T-helper 1 cell treated with Interleukin-12 subunit alpha and Interleukin-12 subunit beta and Interleukin-4 antibody, amounts not matched to agents 30 ng/mL and 1 ng/mL, for 36 hours (primary cell): ENCODE measurements at regions not wholly inside any gene's neighbourhood (a gene's known extent, or its start where the extent isn't known, plus 50 kb on each side); places are given as distances from the start of the nearest gene placed in this dataset.

ENCODE experiments used
- intact Hi-C: fragments of 100-400 bp; cut with micrococcal nuclease; formaldehyde crosslinking; loops from one replicate; pipeline ENCODE4 v1.15.1; 2024

DNA sequence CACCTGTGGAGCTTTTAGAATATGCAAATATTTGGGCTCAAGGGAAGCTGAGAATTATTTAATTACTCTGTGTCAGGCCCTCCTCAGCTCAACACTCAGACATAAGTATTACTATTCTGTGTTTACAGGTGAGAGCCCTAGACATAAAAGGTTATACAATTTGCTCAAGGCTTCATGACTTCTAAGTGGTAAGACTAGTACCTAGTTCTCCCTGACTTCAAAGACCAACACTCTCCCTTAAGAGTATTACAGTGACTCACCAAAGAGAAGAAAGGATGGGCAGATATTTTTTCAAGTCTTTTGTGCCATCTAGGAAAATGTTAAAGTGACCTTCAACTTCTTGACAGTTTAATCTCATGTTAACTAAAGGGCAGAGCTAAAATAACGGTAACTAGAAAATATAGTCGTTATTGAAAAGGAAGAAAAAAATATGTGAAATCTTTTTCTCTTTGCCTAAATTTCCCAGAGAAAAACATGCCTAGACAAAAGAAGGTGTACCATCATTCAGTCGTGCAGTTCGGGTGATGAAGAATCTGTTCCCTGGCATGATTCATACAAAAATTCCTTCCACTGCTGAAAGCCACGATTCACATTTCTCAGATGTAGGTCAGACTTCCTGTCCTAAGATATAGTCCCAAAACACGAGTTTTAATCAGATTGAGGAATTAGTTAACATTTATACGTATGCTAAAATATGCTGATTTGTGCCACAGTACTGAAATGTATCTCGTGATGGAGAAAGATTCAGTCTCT, 849.1 kb upstream of the API5 start:
- intact Hi-C loops = no loop called here

DNA sequence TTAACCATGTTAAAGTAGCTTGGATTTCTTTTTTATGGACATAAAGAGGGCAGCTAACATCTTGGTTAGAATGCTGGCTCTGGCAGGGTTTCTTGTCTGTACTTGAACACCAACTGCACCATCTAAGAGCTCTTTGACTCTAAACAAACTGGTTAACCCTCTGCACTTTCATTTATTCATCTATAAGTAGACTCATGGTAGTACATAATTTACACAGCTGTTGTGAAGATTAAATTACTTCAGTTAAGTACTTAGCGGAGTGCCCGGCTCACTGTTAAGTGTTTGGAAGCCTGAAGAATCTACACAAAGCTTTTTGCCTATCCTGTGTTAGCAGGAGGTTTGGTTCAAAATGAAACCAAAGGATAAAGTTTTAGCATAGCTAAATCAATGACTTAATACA, 846.2 kb upstream of the API5 start:
- intact Hi-C loops = no loop called here

DNA sequence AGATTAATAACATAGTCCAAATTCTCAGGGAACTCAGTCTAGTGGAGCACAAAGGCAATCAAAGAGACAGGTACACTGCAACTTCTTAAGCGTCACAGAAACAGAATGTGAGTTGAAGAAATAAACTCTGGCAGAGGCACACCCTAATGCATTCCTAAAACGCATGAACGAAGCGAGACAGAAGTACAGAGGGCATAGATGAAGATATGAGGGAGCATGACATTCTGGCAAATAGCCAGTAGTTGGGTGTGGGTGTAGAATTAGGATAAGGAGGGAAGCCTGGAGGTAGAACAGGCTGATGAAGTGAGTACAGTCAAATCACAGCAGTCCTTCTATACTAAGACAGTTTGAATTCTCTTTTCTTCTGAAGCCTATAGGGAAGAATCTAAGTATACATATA, 838.7 kb upstream of the API5 start:
- intact Hi-C loops = no loop called here

GRCh38 chr11:42482822-42483221, 829.0 kb upstream of the API5 start:
- intact Hi-C loops = no loop called here

DNA sequence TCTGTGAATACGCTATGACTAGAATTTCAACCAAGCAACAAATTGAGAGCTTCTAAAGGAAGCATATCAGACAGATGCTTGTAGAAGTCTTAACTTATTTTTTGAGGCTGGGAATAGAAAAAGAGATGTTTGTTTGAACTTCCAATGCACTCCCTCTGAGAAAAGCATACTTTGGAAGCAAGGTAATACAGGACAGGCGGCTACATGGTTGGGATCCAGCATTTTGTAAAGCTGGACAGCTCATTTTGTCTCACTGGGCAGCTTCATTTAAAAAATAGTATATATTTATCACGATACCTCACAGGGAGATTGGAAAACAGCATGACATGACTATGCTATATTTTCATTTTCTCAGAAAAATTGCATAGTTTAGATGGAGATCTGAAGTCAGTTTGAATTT, 821.3 kb upstream of the API5 start:
- intact Hi-C loops = no loop called here

DNA sequence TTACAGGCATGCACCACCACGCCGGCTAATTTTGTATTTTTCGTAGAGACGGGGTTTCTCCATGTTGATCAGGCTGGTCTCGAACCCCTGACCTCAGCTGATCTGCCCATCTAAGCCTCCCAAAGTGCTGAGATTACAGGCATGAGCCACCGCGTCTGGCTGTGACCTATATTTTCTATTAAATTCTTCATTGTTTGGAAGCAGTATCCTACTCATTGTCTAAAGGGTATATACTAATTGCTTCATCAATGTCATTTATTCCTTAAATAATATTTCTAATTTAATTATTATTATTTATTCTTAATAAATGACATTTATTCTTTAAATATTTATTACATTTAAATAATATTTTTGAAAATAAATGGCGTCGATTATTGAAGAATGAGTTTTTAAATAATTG, 817.3 kb upstream of the API5 start:
- intact Hi-C loops = no loop called here

DNA sequence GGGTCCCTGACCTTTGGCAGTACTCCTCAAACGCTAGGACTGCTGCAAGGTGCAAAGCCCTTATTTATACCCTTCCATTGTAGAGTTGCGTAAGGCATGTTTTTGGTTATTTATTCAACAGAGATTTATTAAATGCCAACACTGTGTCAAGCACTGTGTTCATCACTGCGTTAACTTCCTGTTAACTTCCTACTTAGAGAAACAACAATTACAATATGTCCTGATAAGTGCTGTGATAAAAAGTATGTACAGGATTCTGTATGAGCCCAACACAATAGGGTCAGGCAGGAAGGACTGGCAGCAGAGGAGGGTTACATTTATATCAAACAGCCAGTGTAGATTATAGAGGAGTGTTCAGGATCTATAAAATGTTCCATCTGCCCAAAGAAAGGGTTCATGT, 812.8 kb upstream of the API5 start:
- intact Hi-C loops = no loop called here

GRCh38 chr11:42502151-42502550, 809.6 kb upstream of the API5 start:
- intact Hi-C loops = no loop called here

- intact Hi-C loops = no loop called here
Measured at GRCh38 chr11:42521994-42522393, 789.8 kb upstream of the API5 start.

- intact Hi-C loops = no loop called here
Measured at GRCh38 chr11:42524534-42525227, 787.1 kb upstream of the API5 start.

- intact Hi-C loops = no loop called here
Measured at GRCh38 chr11:42526426-42526825, 785.4 kb upstream of the API5 start.

- intact Hi-C loops = no loop called here
Measured at GRCh38 chr11:42528471-42528870, 783.3 kb upstream of the API5 start.

- intact Hi-C loops = no loop called here
Measured at GRCh38 chr11:42528911-42529310, 782.9 kb upstream of the API5 start.

GRCh38 chr11:42536611-42537360, 775.0 kb upstream of the API5 start:
- intact Hi-C loops = no loop called here

DNA sequence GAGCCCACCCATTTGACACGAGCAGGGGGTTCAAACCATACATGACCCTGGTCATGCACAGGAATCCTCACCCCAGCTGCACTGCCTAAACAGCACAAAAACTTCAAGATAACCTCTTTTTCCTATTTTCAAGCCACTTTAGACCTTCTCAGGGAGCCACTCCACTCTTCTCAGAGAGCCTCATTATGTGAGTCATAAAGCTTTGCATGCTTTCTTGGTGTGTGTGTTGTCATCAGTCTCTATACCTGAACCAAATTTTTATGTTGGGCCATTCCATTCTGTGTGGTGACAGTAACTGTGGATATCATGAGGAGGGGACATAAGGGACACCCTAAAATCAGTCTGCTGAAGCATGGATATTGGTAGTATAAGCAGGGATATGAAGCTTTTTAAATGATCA, 769.5 kb upstream of the API5 start:
- intact Hi-C loops = no loop called here

- intact Hi-C loops = no loop called here
Measured at GRCh38 chr11:42543844-42544419, 767.9 kb upstream of the API5 start.

GRCh38 chr11:42544726-42545125, 767.1 kb upstream of the API5 start:
- intact Hi-C loops = no loop called here

- intact Hi-C loops = no loop called here
Measured at GRCh38 chr11:42545954-42546353, 765.8 kb upstream of the API5 start.

- intact Hi-C loops = no loop called here
Measured at GRCh38 chr11:42552786-42553185, 759.0 kb upstream of the API5 start.

DNA sequence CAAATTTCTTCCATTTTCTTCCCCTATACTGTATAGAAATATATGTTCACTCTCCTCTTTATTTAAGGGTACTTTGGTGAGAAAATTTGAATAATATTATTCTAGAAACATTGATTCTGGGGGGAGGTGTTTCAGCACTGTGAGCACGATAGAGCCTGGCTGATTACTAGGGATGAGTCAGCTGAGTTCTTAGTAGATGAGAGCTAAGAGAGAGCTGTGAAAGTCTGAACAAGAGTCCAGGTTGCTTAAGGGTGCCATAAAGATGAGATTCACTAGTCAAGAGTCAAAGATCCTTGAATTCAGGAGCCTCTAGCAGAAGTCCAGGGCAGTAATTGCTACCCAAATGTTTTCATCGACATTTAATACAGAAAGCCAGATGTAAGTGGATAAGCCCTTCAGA, 756.6 kb upstream of the API5 start:
- intact Hi-C loops = no loop called here

DNA sequence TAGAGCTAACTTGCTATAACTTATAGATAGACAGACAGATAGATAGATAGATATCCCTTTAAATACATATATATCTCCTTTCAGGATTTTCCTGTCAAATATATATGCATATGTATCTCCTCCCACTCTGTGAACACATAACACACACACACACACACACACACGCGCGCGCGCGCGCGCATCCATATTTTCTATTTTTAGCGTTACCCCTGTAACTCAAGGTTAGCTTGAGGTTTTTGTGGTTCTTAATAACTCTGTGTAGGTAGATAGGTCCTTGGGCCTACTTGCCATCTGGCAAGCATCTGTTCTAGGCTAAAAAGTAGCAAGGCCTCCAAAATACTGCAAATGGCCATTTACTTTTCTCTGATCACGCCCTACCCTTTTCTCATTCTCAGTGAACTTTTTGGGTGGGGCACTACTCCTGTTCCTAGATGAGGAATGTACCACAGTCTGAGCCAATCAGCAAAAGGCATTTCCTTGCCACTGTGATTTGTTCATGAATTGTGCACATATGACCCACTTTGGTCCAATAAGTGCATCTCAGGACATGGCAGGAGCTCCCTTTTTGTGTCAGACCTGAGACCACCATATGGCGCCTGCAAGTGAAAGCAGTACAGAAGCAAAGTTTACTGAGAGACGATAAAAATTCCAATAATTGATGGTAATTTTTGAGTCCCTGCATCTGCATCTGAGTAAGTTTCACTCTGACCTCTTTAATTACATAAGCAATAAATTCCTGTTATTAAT, 740.5 kb upstream of the API5 start:
- intact Hi-C loops = no loop called here
